Liver (tissue), 8 donors: ENCODE measurements at regions not wholly inside any gene's neighbourhood (a gene's known extent, or its start where the extent isn't known, plus 50 kb on each side); places are given as distances from the start of the nearest gene placed in this dataset.

Experiments
- DNase-seq: peaks from one replicate; pipeline ENCODE4 v3.0.0-alpha.2; 2017; ENCODE audit warnings: low spot score
- H3K27ac ChIP-seq, 2 donors: one replicate each; pipeline ENCODE4 v1.7.0; 2013; ENCODE audit warnings: inconsistent platforms in 2 of 2, low read length in 2 of 2, control low read depth in 1 of 2, low read depth in 1 of 2, mild to moderate bottlenecking in 1 of 2
- H3K27me3 ChIP-seq, 4 donors: one replicate each; pipeline versions ENCODE4 v1.6.1 to v1.7.0; 2013; ENCODE audit warnings: low read length in 3 of 4, inconsistent platforms in 1 of 4, mild to moderate bottlenecking in 1 of 4, moderate library complexity in 1 of 4; ENCODE audit not compliant: control insufficient read depth in 4 of 4, insufficient read depth in 4 of 4
- H3K36me3 ChIP-seq, 4 donors: one replicate each; pipeline versions ENCODE4 v1.6.1 to v1.7.0; 2013; ENCODE audit warnings: low read length in 3 of 4, mild to moderate bottlenecking in 3 of 4, low read depth in 1 of 4, moderate library complexity in 1 of 4; ENCODE audit not compliant: control insufficient read depth in 4 of 4, insufficient read depth in 3 of 4
- H3K4me1 ChIP-seq, 4 donors: one replicate each; pipeline versions ENCODE4 v1.6.1 to v1.7.0; 2013; ENCODE audit warnings: low read length in 3 of 4, mild to moderate bottlenecking in 3 of 4, moderate library complexity in 1 of 4; ENCODE audit not compliant: control insufficient read depth in 4 of 4, insufficient read depth in 4 of 4
- H3K4me3 ChIP-seq, 3 donors: one replicate each; pipeline versions ENCODE4 v1.6.1 to v1.7.0; 2013; ENCODE audit warnings: low read length in 3 of 3, control low read depth in 1 of 3, low read depth in 1 of 3, mild to moderate bottlenecking in 1 of 3
- H3K9ac ChIP-seq, 2 donors: one replicate each; pipeline ENCODE4 v1.7.0; 2013; ENCODE audit warnings: low read length in 2 of 2, mild to moderate bottlenecking in 2 of 2, moderate library complexity in 2 of 2, control low read depth in 1 of 2, low read depth in 1 of 2
- H3K9me3 ChIP-seq, 4 donors: one replicate each; pipeline versions ENCODE4 v1.6.1 to v1.7.0; 2013; ENCODE audit warnings: low read length in 3 of 4; ENCODE audit not compliant: control insufficient read depth in 4 of 4
- EGR1 ChIP-seq, 2 donors: IDR thresholded peaks; 2 replicates each; pipeline ENCODE4 v1.6.1; 2016 to 2018; ENCODE audit warnings: antibody characterized with exemption in 2 of 2, low read depth in 2 of 2
- FOXA1 ChIP-seq: IDR thresholded peaks from 2 replicates; pipeline ENCODE4 v1.6.1; 2016; ENCODE audit warnings: antibody characterized with exemption
- FOXA2 ChIP-seq: IDR thresholded peaks from 2 replicates; pipeline ENCODE4 v1.6.1; 2016; ENCODE audit warnings: antibody characterized with exemption
- GABPA ChIP-seq, 2 donors: IDR thresholded peaks in 1 of 2; conservative IDR thresholded peaks in 1 of 2; 2 replicates each; pipeline ENCODE4 v1.6.1; 2016; ENCODE audit warnings: antibody characterized with exemption in 2 of 2, mild to moderate bottlenecking in 1 of 2, moderate library complexity in 1 of 2
- HNF4A ChIP-seq, 2 donors: conservative IDR thresholded peaks; 2 replicates each; pipeline ENCODE4 v1.6.1; 2016; ENCODE audit warnings: antibody characterized with exemption in 2 of 2, mild to moderate bottlenecking in 2 of 2
- HNF4G ChIP-seq: IDR thresholded peaks from 2 replicates; pipeline ENCODE4 v1.6.1; 2016; ENCODE audit warnings: antibody characterized with exemption
- JUND ChIP-seq, 2 donors: IDR thresholded peaks; 2 replicates each; pipeline ENCODE4 v1.6.1; 2016; ENCODE audit warnings: antibody characterized with exemption in 2 of 2
- MAX ChIP-seq: IDR thresholded peaks from 2 replicates; pipeline ENCODE4 v1.6.1; 2016; ENCODE audit warnings: antibody characterized with exemption
- NR2F2 ChIP-seq: IDR thresholded peaks from 2 replicates; pipeline ENCODE4 v1.6.1; 2016; ENCODE audit warnings: antibody characterized with exemption
- RAD21 ChIP-seq, 2 donors: IDR thresholded peaks; 2 replicates each; pipeline ENCODE4 v1.6.1; 2016; ENCODE audit warnings: antibody characterized with exemption in 2 of 2, mild to moderate bottlenecking in 2 of 2
- RXRA ChIP-seq, 2 donors: IDR thresholded peaks; 2 replicates each; pipeline ENCODE4 v1.6.1; 2017 to 2018; ENCODE audit warnings: antibody characterized with exemption in 2 of 2, mild to moderate bottlenecking in 1 of 2
- SP1 ChIP-seq: IDR thresholded peaks from 2 replicates; pipeline ENCODE4 v1.6.1; 2018; ENCODE audit warnings: antibody characterized with exemption, mild to moderate bottlenecking
- TAF1 ChIP-seq: conservative IDR thresholded peaks from 2 replicates; pipeline ENCODE4 v1.6.1; 2016; ENCODE audit warnings: antibody characterized with exemption, mild to moderate bottlenecking
- YY1 ChIP-seq: IDR thresholded peaks from 2 replicates; pipeline ENCODE4 v1.6.1; 2016; ENCODE audit warnings: antibody characterized with exemption, mild to moderate bottlenecking
- ZBTB33 ChIP-seq: IDR thresholded peaks from 2 replicates; pipeline ENCODE4 v1.6.1; 2016; ENCODE audit warnings: antibody characterized with exemption
- WGBS: extraction: QIAGEN DNeasy Blood & Tissue Kit; methylation state at CpG from one replicate; pipeline ENCODE4 v1.1.7; 2013; 5-methylcytosine and 5-hydroxymethylcytosine counted together
- TF ChIP-seq, protein P1 (sequence below): IDR thresholded peaks from 2 replicates; pipeline ENCODE4 v1.6.1; 2016; ENCODE audit warnings: antibody characterized with exemption, mild to moderate bottlenecking
- TF ChIP-seq, protein P2 (sequence below): fragments of 150-350 bp; IDR thresholded peaks from 2 replicates; pipeline ENCODE4 v1.5.1; 2017; ENCODE audit warnings: improper control_type of control experiment, low read depth, low read length; ENCODE audit not compliant: missing input control
- TF ChIP-seq, protein P3 (sequence below): IDR thresholded peaks from 2 replicates; pipeline ENCODE4 v1.6.1; 2016; ENCODE audit warnings: antibody characterized with exemption
- donor health status: healthy.
- donor health status: healthy.
- donor health status: healthy.
- donor health status: healthy.
- donor health status: healthy.

GRCh38 chr2:138236142-138236541 is 265.4 kb upstream of the SPOPL start:
- Histone ChIP-seq H3K27ac (no peak overlapping the region), H3K4me3 (no peak overlapping the region), H3K4me1 (no peaks in the 10 kb centered on the region), H3K36me3 (no peaks in the 10 kb centered on the region), H3K27me3 (no peaks in the 10 kb centered on the region), H3K9me3 (no peaks in the 10 kb centered on the region), H3K9ac (no peak overlapping the region)
- no peak for DNase-seq
- TF ChIP-seq NR2F2 (no peak), SP1 (no peak), HNF4A (conservative IDR thresholded peaks at IDR 0.05) (no peak), EGR1 (IDR thresholded peaks at IDR 0.05; ENCODE audit: low read depth in 2 of 2) (no peak), FOXA1 (no peak), YY1 (no peak), TAF1 (no peak), ZBTB33 (no peak), JUND (IDR thresholded peaks at IDR 0.05) (no peak), HNF4G (no peak), RXRA (IDR thresholded peaks at IDR 0.05) (no peak), GABPA (IDR thresholded peaks at IDR 0.05 in 1 of 2, conservative IDR thresholded peaks at IDR 0.05 in 1 of 2) (no peak), RAD21 (IDR thresholded peaks at IDR 0.05) (no peak), FOXA2 (no peak), MAX (no peak)
- TF ChIP-seq, protein P1, sequence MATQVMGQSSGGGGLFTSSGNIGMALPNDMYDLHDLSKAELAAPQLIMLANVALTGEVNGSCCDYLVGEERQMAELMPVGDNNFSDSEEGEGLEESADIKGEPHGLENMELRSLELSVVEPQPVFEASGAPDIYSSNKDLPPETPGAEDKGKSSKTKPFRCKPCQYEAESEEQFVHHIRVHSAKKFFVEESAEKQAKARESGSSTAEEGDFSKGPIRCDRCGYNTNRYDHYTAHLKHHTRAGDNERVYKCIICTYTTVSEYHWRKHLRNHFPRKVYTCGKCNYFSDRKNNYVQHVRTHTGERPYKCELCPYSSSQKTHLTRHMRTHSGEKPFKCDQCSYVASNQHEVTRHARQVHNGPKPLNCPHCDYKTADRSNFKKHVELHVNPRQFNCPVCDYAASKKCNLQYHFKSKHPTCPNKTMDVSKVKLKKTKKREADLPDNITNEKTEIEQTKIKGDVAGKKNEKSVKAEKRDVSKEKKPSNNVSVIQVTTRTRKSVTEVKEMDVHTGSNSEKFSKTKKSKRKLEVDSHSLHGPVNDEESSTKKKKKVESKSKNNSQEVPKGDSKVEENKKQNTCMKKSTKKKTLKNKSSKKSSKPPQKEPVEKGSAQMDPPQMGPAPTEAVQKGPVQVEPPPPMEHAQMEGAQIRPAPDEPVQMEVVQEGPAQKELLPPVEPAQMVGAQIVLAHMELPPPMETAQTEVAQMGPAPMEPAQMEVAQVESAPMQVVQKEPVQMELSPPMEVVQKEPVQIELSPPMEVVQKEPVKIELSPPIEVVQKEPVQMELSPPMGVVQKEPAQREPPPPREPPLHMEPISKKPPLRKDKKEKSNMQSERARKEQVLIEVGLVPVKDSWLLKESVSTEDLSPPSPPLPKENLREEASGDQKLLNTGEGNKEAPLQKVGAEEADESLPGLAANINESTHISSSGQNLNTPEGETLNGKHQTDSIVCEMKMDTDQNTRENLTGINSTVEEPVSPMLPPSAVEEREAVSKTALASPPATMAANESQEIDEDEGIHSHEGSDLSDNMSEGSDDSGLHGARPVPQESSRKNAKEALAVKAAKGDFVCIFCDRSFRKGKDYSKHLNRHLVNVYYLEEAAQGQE = no peak
- TF ChIP-seq, protein P2, sequence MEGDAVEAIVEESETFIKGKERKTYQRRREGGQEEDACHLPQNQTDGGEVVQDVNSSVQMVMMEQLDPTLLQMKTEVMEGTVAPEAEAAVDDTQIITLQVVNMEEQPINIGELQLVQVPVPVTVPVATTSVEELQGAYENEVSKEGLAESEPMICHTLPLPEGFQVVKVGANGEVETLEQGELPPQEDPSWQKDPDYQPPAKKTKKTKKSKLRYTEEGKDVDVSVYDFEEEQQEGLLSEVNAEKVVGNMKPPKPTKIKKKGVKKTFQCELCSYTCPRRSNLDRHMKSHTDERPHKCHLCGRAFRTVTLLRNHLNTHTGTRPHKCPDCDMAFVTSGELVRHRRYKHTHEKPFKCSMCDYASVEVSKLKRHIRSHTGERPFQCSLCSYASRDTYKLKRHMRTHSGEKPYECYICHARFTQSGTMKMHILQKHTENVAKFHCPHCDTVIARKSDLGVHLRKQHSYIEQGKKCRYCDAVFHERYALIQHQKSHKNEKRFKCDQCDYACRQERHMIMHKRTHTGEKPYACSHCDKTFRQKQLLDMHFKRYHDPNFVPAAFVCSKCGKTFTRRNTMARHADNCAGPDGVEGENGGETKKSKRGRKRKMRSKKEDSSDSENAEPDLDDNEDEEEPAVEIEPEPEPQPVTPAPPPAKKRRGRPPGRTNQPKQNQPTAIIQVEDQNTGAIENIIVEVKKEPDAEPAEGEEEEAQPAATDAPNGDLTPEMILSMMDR = no peak
- TF ChIP-seq, protein P3, sequence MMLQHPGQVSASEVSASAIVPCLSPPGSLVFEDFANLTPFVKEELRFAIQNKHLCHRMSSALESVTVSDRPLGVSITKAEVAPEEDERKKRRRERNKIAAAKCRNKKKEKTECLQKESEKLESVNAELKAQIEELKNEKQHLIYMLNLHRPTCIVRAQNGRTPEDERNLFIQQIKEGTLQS = no peak
- WGBS = 96% methylated on average over 6 of the region's 6 CpGs
